Activated CD8-positive, alpha-beta T cell treated with anti-CD3 and anti-CD28 coated beads, Interleukin-2, amount 10 ng/mL, durations not matched to agents 7 days and 5 days (primary cell): ENCODE measurements at regions not wholly inside any gene's neighbourhood (a gene's known extent, or its start where the extent isn't known, plus 50 kb on each side); places are given as distances from the start of the nearest gene placed in this dataset.
"Not testable (repeated sequence)": the region's sequence is repeated elsewhere in the genome, so short reads cannot be mapped to it uniquely, and the experiment has no call there.

ENCODE experiments used
- ATAC-seq: fragments of 150-1000 bp; cut with Tn5 transposase; one replicate; pipeline ENCODE4 v1.10.0; 2021; ENCODE audit warnings: moderate library complexity
- CTCF ChIA-PET: fragments of 350-600 bp; sonication (Branson Sonifier 250); formaldehyde crosslinking; loops from one replicate; lab custom pipeline; 2021; ENCODE audit warnings: antibody characterized with exemption; lab: Charles Lee
- POLR2A ChIA-PET: fragments of 350-600 bp; sonication (Branson Sonifier 250); formaldehyde crosslinking; loops from one replicate; lab custom pipeline; 2021; ENCODE audit warnings: antibody characterized with exemption; lab: Charles Lee
- DNase-seq: peaks from one replicate; pipeline ENCODE4 v3.0.0-alpha.2; 2020
- H3K27ac Mint-ChIP-seq: one replicate; pipeline ENCODE4 v1.8.0; 2021; ENCODE audit warnings: mild to moderate bottlenecking, mixed read lengths
- H3K27me3 Mint-ChIP-seq: one replicate; pipeline ENCODE4 v1.8.0; 2021; ENCODE audit warnings: low read depth, mixed read lengths
- H3K36me3 Mint-ChIP-seq: one replicate; pipeline ENCODE4 v1.8.0; 2021; ENCODE audit warnings: low read depth, mixed read lengths
- H3K4me1 Mint-ChIP-seq: one replicate; pipeline ENCODE4 v1.8.0; 2021; ENCODE audit warnings: low read depth, mixed read lengths
- H3K4me3 Mint-ChIP-seq: one replicate; pipeline ENCODE4 v1.8.0; 2021; ENCODE audit warnings: mild to moderate bottlenecking, mixed read lengths
- H3K9me3 Mint-ChIP-seq: one replicate; pipeline ENCODE4 v1.8.0; 2022; ENCODE audit warnings: mixed read lengths; ENCODE audit not compliant: insufficient read depth

DNA sequence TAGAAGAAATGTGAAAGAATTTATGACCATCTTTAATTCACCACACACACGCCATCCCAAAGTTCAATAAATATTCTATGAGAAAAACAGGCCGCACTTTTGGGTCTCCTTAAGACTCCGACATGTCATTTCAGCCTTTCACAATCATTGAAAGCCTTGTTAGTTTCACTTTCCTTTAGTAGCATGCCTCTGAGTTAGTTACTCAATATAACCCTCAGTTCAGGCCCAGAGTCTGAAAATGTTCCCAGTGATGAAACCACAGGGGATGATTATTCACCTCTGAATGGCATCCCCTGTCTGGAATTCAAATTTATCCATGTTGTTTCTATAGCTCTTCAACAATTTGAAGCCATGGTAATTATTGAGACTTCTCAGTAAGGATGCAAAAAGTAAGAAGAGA, 278.1 kb upstream of the NRP1 start:
- Mint-ChIP-seq H3K27me3 (no peaks in the 10 kb centered on the region), H3K36me3 (no peaks in the 10 kb centered on the region), H3K4me1 (no peaks in the 10 kb centered on the region), H3K9me3 (peaks cover 9% of the 10 kb centered on the region), H3K27ac (no peak overlapping the region), H3K4me3 (no peak overlapping the region)
- DNase-seq: no peak
- ChIA-PET CTCF (interaction anchor here (1.0 kb wide), 1 partner anchor 26 kb away, joined by 3 read pairs; no protein-coding TSS in a partner anchor), POLR2A (no interaction called here)
- ATAC-seq: no peak

GRCh38 chr10:33612116-33612515, 277.6 kb upstream of the NRP1 start:
- no peak for ATAC-seq
- H3K4me1 Mint-ChIP-seq: no peaks in the 10 kb centered on the region
- no peak overlapping the region for H3K4me3 Mint-ChIP-seq
- CTCF ChIA-PET: no interaction called here
- H3K27ac Mint-ChIP-seq: no peak overlapping the region
- no peaks in the 10 kb centered on the region for H3K36me3 Mint-ChIP-seq
- H3K9me3 Mint-ChIP-seq: peaks cover 9% of the 10 kb centered on the region
- POLR2A ChIA-PET: no interaction called here
- H3K27me3 Mint-ChIP-seq: no peaks in the 10 kb centered on the region
- no peak for DNase-seq

DNA sequence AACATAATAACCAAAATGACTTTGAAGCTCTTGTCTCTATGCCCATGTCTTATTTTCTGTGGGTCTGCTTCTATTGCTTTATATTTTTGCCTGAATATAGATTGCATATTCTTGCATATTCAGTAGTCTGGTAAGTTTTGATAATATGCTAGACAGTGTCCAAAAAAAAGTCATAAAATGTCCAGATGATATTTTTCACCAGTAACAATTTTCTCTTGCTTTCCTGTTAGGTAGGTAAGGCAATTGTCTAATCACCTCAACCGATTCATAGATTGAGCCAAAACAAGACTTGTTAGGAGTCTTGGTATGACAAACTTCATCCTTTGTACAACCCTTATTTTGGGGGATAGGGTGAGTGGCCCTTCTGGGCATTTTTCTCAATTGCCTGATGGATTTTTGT, 277.0 kb upstream of the NRP1 start:
- no peak for ATAC-seq
- POLR2A ChIA-PET: no interaction called here

DNA sequence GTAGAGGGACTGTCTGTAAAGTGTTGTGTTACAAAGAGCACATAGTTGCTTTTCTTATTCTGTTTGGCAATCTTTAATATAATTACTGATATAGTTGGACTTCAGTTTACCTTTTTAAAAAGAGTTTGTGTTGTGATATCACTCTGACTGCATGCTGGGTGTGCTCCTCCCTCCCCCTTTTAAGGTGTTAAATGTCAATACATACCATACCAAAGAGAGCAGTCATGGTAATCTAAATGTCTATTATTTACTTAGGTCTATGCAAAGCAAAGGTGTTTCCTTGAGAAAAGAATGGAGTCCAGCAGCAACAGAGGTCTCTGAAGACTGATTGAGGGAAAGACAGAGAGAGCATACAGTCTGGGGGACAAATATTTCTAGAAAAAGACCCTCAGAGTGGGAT, 275.1 kb upstream of the NRP1 start:
- Mint-ChIP-seq H3K9me3 (peaks cover 9% of the 10 kb centered on the region), H3K4me1 (no peaks in the 10 kb centered on the region), H3K36me3 (no peaks in the 10 kb centered on the region), H3K4me3 (no peak overlapping the region), H3K27me3 (no peaks in the 10 kb centered on the region), H3K27ac (no peak overlapping the region)
- ATAC-seq (no peak), DNase-seq (no peak)
- ChIA-PET POLR2A (no interaction called here), CTCF (no interaction called here)

More for the DNA sequence above, 277.0 kb upstream of the NRP1 start:
- Mint-ChIP-seq H3K27ac (no peak overlapping the region), H3K9me3 (peaks cover 9% of the 10 kb centered on the region), H3K27me3 (no peaks in the 10 kb centered on the region), H3K4me1 (no peaks in the 10 kb centered on the region), H3K4me3 (no peak overlapping the region), H3K36me3 (no peaks in the 10 kb centered on the region)
- DNase-seq: no peak
- CTCF ChIA-PET: no interaction called here

DNA sequence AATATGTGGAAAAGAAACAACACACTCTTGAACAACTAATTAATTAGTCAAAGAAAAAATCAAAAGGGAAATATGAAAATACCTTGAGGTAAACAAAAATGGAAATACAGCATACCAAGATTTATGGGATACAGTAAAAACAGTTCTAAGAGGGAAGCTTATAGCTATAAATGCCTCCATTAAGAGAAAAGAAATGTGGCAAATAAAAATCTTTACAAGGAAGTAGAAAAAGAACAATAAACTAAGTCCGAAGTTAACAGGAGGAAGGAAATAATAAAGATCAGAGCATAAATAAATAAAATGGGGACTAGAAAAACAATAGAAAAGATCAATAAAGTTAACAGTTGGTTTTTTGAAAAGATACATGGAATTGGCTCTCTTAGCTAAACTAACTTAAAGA, 267.8 kb upstream of the NRP1 start:
- POLR2A ChIA-PET: no interaction called here
- H3K4me1 Mint-ChIP-seq: no peaks in the 10 kb centered on the region
- no peak overlapping the region for H3K27ac Mint-ChIP-seq
- H3K9me3 Mint-ChIP-seq: peaks cover 7% of the 10 kb centered on the region
- H3K4me3 Mint-ChIP-seq: no peak overlapping the region
- DNase-seq (no peak), ATAC-seq (no peak)
- H3K36me3 Mint-ChIP-seq: no peaks in the 10 kb centered on the region
- H3K27me3 Mint-ChIP-seq: no peaks in the 10 kb centered on the region
- CTCF ChIA-PET: no interaction called here

- H3K27ac Mint-ChIP-seq: no peak overlapping the region
- no peaks in the 10 kb centered on the region for H3K4me1 Mint-ChIP-seq
- H3K4me3 Mint-ChIP-seq: no peak overlapping the region
- H3K9me3 Mint-ChIP-seq: peaks cover 7% of the 10 kb centered on the region
- POLR2A ChIA-PET: no interaction called here
- CTCF ChIA-PET: no interaction called here
- no peak for DNase-seq
- no peaks in the 10 kb centered on the region for H3K36me3 Mint-ChIP-seq
- no peaks in the 10 kb centered on the region for H3K27me3 Mint-ChIP-seq
- ATAC-seq: no peak
These were observed 265.9 kb upstream of the NRP1 start for GRCh38 chr10:33600381-33600780.

GRCh38 chr10:33596422-33596821, 262.0 kb upstream of the NRP1 start:
- Mint-ChIP-seq H3K9me3 (peaks cover 7% of the 10 kb centered on the region), H3K27me3 (no peaks in the 10 kb centered on the region), H3K27ac (no peak overlapping the region), H3K4me1 (no peaks in the 10 kb centered on the region), H3K36me3 (no peaks in the 10 kb centered on the region), H3K4me3 (no peak overlapping the region)
- ChIA-PET POLR2A (no interaction called here), CTCF (no interaction called here)
- ATAC-seq (no peak), DNase-seq (no peak)

DNA sequence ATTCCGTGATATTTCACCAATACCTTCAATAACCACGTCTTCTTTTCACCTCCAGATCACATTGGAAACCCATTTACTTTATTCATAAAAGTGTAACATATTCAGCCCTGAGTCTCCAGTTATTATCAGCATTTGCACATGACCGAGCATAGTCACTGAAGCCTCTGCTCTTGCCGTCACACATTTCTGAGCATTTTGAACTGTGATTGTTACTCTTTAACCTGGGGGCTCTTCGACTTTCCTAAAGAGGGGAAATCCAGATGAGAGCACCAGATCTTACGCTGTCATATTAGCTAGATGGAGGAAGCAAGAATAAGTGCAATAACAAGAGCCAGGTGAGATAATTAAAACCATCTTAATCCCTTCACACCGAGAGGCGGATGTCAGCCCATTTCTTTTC, 260.0 kb upstream of the NRP1 start:
- no peaks in the 10 kb centered on the region for H3K4me1 Mint-ChIP-seq
- H3K4me3 Mint-ChIP-seq: no peak overlapping the region
- no peaks in the 10 kb centered on the region for H3K27me3 Mint-ChIP-seq
- H3K9me3 Mint-ChIP-seq: no peaks in the 10 kb centered on the region
- POLR2A ChIA-PET: no interaction called here
- CTCF ChIA-PET: no interaction called here
- DNase-seq (no peak), ATAC-seq (no peak)
- no peak overlapping the region for H3K27ac Mint-ChIP-seq
- no peaks in the 10 kb centered on the region for H3K36me3 Mint-ChIP-seq

- Mint-ChIP-seq H3K4me3 (no peak overlapping the region), H3K27ac (no peak overlapping the region), H3K27me3 (no peaks in the 10 kb centered on the region), H3K4me1 (no peaks in the 10 kb centered on the region), H3K36me3 (no peaks in the 10 kb centered on the region), H3K9me3 (no peaks in the 10 kb centered on the region)
- ATAC-seq (no peak), DNase-seq (no peak)
- POLR2A ChIA-PET: no interaction called here
- CTCF ChIA-PET: no interaction called here
These were observed 254.6 kb upstream of the NRP1 start for GRCh38 chr10:33588974-33589600.

DNA sequence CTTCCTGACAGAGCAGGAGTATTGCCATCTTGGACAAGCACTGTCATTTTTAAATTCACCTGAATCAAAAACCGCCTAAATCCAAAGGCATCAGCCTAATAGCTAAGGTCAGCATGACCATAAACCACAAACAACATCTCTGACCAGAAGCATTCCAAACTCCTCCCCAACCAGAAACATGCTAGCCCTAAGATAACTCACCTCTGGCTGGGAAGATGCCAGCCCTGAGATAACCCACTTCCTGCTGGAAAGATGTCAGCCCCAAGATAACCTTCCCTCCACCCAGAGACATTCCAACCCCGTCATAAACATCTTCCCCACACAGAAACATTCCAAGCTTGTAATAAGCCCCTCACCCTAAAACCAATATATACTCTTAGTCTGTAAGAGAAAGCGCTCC, 250.1 kb upstream of the NRP1 start:
- DNase-seq, CTCF ChIA-PET, H3K4me1 Mint-ChIP-seq, H3K4me3 Mint-ChIP-seq, H3K9me3 Mint-ChIP-seq, H3K27ac Mint-ChIP-seq, POLR2A ChIA-PET, ATAC-seq, H3K27me3 Mint-ChIP-seq, H3K36me3 Mint-ChIP-seq: not testable (repeated sequence)

GRCh38 chr10:33579996-33580395, 245.5 kb upstream of the NRP1 start:
- Mint-ChIP-seq H3K27ac (no peak overlapping the region), H3K4me3 (no peak overlapping the region), H3K27me3 (no peaks in the 10 kb centered on the region), H3K9me3 (no peaks in the 10 kb centered on the region), H3K36me3 (no peaks in the 10 kb centered on the region), H3K4me1 (no peaks in the 10 kb centered on the region)
- ChIA-PET POLR2A (no interaction called here), CTCF (no interaction called here)
- no peak for DNase-seq
- no peak for ATAC-seq

GRCh38 chr10:33573606-33574005, 239.1 kb upstream of the NRP1 start:
- no peaks in the 10 kb centered on the region for H3K36me3 Mint-ChIP-seq
- ATAC-seq (no peak), DNase-seq (no peak)
- H3K9me3 Mint-ChIP-seq: no peaks in the 10 kb centered on the region
- no peak overlapping the region for H3K27ac Mint-ChIP-seq
- no peaks in the 10 kb centered on the region for H3K4me1 Mint-ChIP-seq
- no peaks in the 10 kb centered on the region for H3K27me3 Mint-ChIP-seq
- ChIA-PET POLR2A (no interaction called here), CTCF (no interaction called here)
- H3K4me3 Mint-ChIP-seq: no peak overlapping the region

GRCh38 chr10:33571616-33572015, 237.1 kb upstream of the NRP1 start:
- H3K4me1 Mint-ChIP-seq: no peaks in the 10 kb centered on the region
- CTCF ChIA-PET: no interaction called here
- no peaks in the 10 kb centered on the region for H3K27me3 Mint-ChIP-seq
- ATAC-seq: no peak
- H3K27ac Mint-ChIP-seq: no peak overlapping the region
- H3K9me3 Mint-ChIP-seq: no peaks in the 10 kb centered on the region
- no peaks in the 10 kb centered on the region for H3K36me3 Mint-ChIP-seq
- no peak for DNase-seq
- POLR2A ChIA-PET: no interaction called here
- H3K4me3 Mint-ChIP-seq: no peak overlapping the region
